OCI-LY3 (cell line): ENCODE measurements at regions not wholly inside any gene's neighbourhood (a gene's known extent, or its start where the extent isn't known, plus 50 kb on each side); places are given as distances from the start of the nearest gene placed in this dataset.

Experiments used
- EZH2phosphoT487 ChIP-seq: fragments of 200-600 bp; shearing (Covaris generic); IDR thresholded peaks from 2 replicates; pipeline ENCODE4 v1.6.1; 2018; ENCODE audit warnings: antibody characterized with exemption, mixed run types, low read depth
- TF ChIP-seq, protein P1 (sequence below): fragments of 200-600, 300-600 bp; sonication (generic); IDR thresholded peaks from 2 replicates; pipeline ENCODE4 v1.5.1; 2014; ENCODE audit warnings: antibody characterized with exemption, low read length, low read depth

DNA sequence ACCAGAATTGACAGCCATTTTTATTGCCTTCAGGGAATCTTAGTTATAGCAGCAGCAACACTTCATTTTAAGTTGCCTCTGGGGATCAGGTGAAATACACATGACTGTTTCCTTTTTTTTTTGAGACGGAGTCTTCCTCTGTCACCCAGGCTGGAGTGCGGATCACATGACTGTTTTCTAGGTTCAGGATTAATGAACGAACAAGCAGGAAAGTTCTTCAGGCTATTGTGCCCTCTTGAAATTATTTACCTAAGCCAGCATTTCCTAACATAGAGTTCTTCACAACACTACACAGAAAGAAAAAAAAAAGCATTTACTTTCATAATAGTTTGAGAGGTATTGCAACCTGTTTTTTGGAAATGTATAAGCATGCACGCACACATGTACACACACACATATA is 2032.8 kb downstream of the PCDH7 start:
- TF ChIP-seq, protein P1, sequence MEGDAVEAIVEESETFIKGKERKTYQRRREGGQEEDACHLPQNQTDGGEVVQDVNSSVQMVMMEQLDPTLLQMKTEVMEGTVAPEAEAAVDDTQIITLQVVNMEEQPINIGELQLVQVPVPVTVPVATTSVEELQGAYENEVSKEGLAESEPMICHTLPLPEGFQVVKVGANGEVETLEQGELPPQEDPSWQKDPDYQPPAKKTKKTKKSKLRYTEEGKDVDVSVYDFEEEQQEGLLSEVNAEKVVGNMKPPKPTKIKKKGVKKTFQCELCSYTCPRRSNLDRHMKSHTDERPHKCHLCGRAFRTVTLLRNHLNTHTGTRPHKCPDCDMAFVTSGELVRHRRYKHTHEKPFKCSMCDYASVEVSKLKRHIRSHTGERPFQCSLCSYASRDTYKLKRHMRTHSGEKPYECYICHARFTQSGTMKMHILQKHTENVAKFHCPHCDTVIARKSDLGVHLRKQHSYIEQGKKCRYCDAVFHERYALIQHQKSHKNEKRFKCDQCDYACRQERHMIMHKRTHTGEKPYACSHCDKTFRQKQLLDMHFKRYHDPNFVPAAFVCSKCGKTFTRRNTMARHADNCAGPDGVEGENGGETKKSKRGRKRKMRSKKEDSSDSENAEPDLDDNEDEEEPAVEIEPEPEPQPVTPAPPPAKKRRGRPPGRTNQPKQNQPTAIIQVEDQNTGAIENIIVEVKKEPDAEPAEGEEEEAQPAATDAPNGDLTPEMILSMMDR = no peak
- no peak for TF ChIP-seq EZH2phosphoT487
